ENCODE measurements at regions not wholly inside any gene's neighbourhood (a gene's known extent, or its start where the extent isn't known, plus 50 kb on each side); places are given as distances from the start of the nearest gene placed in this dataset.
A peak's percentile ranks its signal among the peaks of the same experiment; 100 is the strongest.

DNA sequence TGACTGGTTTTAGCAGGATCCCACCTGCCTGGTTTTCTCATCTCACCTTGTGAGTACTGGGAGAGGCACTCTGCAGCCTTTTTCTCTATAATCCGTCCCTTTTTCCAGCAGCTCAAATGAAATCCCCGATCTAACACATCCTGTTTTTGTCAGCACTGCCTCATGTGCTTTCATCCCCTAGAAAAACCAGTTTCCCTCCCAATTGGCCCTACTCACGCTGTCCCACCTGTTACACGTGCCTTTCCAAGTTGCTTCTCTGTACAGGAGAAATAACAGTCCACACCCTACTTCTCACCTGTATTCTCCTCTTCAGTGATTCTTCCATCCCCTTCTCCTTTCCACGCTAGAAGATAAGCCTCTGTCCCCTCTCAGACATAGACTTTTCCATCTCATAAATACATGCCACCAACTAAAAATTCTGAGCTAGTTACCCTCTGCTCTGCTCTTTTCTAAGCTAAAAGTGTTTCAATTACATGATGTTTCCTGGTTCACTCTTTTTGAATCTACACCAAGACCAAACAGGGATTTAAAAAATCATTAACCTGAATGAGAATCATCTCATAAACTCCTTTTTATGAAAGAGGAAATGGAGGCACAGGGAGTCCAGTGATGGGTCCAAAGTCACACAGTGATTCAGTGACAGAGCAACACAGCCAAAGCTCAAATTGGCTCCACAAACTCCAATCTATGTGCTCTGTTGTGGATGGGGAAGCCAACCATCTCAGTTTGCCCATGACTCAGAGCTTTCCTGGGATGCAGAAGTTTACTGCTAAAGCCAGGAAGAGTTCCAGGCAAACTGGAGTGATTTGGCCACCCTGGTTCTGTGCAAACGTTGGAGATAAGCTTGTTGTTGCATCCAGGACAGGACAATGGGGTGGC lies 240.0 kb upstream of the TMEM132C start:
- H4K8ac ChIP-seq (ENCODE audit: extremely low read depth, insufficient read depth, low read length) = no peak overlapping the region; the same call in 1 of the 2 replicates
- H3K4ac ChIP-seq (replicated peaks; ENCODE audit: insufficient read length, low read depth, low read length) = no peak overlapping the region
- H3K27me3 ChIP-seq (replicated peaks in 1 of 4; ENCODE audit: control insufficient read depth in 3 of 4, extremely low read depth in 1 of 4, insufficient read depth in 3 of 4, low read length in 3 of 4) = no peaks in the 10 kb centered on the region
- no peak overlapping the region for H3K14ac ChIP-seq (ENCODE audit: insufficient read length)
- H3K23ac ChIP-seq (ENCODE audit: insufficient read length) = no peak overlapping the region
- H3K9ac ChIP-seq (replicated peaks in 1 of 4; ENCODE audit: extremely low read depth in 1 of 4, low read depth in 3 of 4, low read length in 3 of 4) = no peak overlapping the region
- H2AK5ac ChIP-seq (ENCODE audit: low read depth, low read length) = no peak overlapping the region
- TF ChIP-seq E2F6 (IDR thresholded peaks at IDR 0.05) (peak; percentile 77), CHD1 (IDR thresholded peaks at IDR 0.05; ENCODE audit: low read depth, low read length) (no peak)
- no peak overlapping the region for H2BK5ac ChIP-seq (ENCODE audit: low read depth, low read length)
- DNase-seq (ENCODE audit: low read depth in 1 of 2, low spot score in 2 of 2) (no peak), FAIRE-seq (no peak)
- H2BK12ac ChIP-seq (ENCODE audit: low read depth, low read length) = no peak overlapping the region
- WGBS, 2 experiments (ENCODE audit: extremely low coverage in 1 of 2, insufficient coverage in 1 of 2, insufficient read length in 1 of 2, insufficient replicate concordance in 2 of 2, low coverage in 1 of 2, low lambda C conversion rate in 2 of 2, missing lambda C conversion rate in 1 of 2) = 85% methylated on average over 6 of the region's 6 CpGs; no CpG with 5 or more reads in 1 of the 2 experiments
- H3K18ac ChIP-seq (ENCODE audit: extremely low read depth, low read length) = no peak overlapping the region
- CTCF ChIA-PET (ENCODE audit: partially characterized antibody) = interaction anchor here (1.1 to 1.4 kb wide), 3 partner anchors 18 to 34 kb away, joined by 3 read pairs; no protein-coding TSS in a partner anchor
- no peak overlapping the region for H3K4me3 ChIP-seq (ENCODE audit: extremely low read depth in 1 of 4, insufficient read depth in 2 of 4, low read depth in 3 of 4, low read length in 4 of 4)
- H3K79me2 ChIP-seq (ENCODE audit: control insufficient read depth in 1 of 2, insufficient read depth in 2 of 2, low read length in 2 of 2) = no peaks in the 10 kb centered on the region
- H3K4me1 ChIP-seq (replicated peaks in 1 of 4; ENCODE audit: control insufficient read depth in 3 of 4, insufficient read depth in 4 of 4, low read length in 3 of 4) = peaks cover 0 to 5% (median 2%) of the 10 kb centered on the region in 4 experiments; a peak in 2 of 7 replicates
- H2AFZ ChIP-seq (ENCODE audit: low read length) = no peak overlapping the region
- POLR2A ChIA-PET (ENCODE audit: partially characterized antibody) = no interaction called here
- no peaks in the 10 kb centered on the region for H3K23me2 ChIP-seq (ENCODE audit: low read depth, low read length)
- H4K20me1 ChIP-seq (replicated peaks in 1 of 2; ENCODE audit: control insufficient read depth in 1 of 2, insufficient read depth in 2 of 2, low read length in 2 of 2) = no peaks in the 10 kb centered on the region
- no peak overlapping the region for H2BK20ac ChIP-seq (ENCODE audit: low read length)
- H2BK120ac ChIP-seq (replicated peaks; ENCODE audit: low read depth, low read length) = no peak overlapping the region
- no peaks in the 10 kb centered on the region for H3K9me3 ChIP-seq (ENCODE audit: insufficient read depth in 2 of 2, low read depth in 1 of 2, low read length in 1 of 2)
- H4K91ac ChIP-seq (replicated peaks; ENCODE audit: insufficient read length, low read length) = no peak overlapping the region
- no peak overlapping the region for H2BK15ac ChIP-seq (ENCODE audit: low read length)
- no peak overlapping the region for H3K4me2 ChIP-seq (ENCODE audit: insufficient read depth in 1 of 2, low read depth in 2 of 2, low read length in 2 of 2)
- H3K36me3 ChIP-seq (ENCODE audit: control insufficient read depth in 2 of 4, insufficient read depth in 4 of 4, low read length in 3 of 4) = no peaks in the 10 kb centered on the region
- H3K79me1 ChIP-seq (ENCODE audit: low read depth, low read length) = no peaks in the 10 kb centered on the region
- no peak overlapping the region for H3K27ac ChIP-seq (ENCODE audit: low read depth, low read length)
- no peak overlapping the region for H4K5ac ChIP-seq (ENCODE audit: insufficient read length, low read depth, low read length)
- H3K56ac ChIP-seq (replicated peaks; ENCODE audit: insufficient read length, low read depth, low read length) = no peak overlapping the region
